NAMALWA (cell line): ENCODE measurements at regions not wholly inside any gene's neighbourhood (a gene's known extent, or its start where the extent isn't known, plus 50 kb on each side); places are given as distances from the start of the nearest gene placed in this dataset.
"Not testable (repeated sequence)": the region's sequence is repeated elsewhere in the genome, so short reads cannot be mapped to it uniquely, and the experiment has no call there.

ENCODE experiments used
- DNase-seq: peaks from one replicate; pipeline ENCODE4 v3.0.0-alpha.2; 2015; ENCODE audit warnings: low spot score

DNA sequence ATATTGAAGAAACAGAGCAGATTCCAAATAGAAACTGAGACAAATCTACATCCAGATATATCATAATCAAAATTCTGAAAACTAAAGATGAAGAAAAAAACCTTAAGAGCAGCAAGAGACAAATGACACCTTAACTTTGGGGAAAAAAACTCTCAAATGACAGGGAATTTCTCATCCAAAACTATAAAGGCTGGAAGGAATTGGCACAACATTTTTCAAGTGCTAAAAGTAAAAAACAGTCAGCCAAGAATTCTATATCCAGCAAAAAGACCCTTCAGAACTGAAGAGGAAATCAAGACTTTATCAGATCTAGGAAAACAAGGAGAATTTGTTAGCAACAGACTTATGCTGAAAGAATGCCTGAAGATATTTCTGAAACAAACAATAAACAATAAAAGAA lies 90.3 kb upstream of the RASSF8 start:
- DNase-seq: no peak

DNA sequence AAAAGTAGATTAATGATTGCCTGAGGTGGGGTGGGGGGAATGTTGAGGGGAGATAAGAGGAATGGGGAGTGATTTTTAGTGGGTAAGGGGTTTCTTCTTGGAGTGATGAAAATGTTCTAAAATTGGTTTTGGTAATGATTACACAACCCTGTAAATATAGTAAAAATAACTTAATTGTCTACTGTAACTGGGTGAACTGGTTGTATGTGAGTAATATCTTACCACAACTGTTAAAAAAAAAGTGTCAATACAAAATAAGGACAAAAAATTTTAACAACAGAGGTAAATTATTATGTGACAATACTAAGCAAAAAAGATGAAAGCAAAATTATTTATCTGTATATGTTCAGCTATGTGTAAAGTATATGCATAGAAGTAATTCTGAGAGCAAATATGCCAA lies 86.3 kb upstream of the RASSF8 start:
- no peak for DNase-seq

DNA sequence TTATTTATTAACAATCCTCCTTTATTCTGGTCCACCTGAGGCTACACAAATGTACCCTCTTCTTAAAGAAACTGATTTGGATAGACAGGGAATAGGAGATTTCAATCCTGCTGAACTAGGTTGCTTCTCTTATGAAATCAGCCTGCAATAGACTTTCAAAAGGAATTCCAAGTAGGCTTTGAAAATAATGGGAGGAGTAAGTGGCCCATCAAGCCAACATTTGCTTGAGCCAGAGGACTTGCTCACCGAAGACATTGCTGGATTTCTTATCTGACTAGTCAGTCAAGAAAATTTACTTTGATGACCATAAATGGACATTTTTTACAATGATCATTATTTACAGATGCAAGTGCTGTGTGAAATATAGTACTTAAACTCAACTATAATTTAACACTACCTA lies 82.8 kb upstream of the RASSF8 start:
- no peak for DNase-seq

DNA sequence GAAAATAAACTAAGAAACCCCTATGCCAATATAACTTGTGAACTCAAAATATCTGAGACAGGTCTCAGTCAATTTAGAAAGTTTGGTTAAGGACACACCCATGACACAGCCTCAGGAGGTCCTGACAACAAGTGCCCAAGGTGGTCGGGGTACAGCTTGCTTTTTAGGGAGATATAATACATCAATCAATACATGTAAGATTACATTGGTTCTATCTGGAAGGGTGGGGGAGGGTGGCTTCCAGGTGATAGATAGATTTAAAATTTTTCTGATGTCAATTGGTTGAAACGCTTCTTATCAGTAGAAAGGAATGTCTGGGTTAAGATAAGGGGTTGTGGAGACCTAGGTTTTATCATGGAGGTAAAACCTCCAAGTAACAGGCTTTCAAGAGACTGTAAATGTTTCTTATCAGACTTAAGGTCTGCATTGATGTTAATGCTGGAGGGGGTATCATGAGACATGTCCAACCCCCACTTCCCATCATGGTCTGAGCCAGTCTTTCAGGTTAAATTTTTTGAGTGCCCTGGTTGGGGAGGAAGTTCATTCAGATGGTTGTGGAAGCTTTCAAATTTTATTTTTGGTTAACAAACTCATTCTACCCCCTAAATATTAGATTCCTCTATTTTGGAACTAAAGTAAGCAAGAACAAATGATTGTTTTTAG lies 82.0 kb upstream of the RASSF8 start:
- no peak for DNase-seq

DNA sequence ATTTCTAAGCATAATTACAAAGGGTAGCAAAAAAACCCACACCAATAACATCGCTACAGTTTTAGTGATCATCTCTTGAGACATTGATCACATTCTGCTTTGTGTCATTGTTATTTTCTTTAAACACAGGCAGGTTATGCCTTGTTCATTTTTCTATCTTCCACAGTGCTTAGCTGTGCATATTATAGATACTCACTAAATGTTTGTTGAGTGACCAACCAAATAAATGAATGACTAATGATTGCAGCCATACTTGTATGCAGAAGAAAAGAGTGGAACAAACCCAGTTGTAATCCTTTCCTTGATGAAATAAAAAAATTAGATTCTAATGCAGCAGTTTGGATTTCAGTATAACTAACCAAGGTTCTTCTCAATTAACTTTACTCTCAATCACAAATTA lies 81.0 kb upstream of the RASSF8 start:
- DNase-seq: no peak

DNA sequence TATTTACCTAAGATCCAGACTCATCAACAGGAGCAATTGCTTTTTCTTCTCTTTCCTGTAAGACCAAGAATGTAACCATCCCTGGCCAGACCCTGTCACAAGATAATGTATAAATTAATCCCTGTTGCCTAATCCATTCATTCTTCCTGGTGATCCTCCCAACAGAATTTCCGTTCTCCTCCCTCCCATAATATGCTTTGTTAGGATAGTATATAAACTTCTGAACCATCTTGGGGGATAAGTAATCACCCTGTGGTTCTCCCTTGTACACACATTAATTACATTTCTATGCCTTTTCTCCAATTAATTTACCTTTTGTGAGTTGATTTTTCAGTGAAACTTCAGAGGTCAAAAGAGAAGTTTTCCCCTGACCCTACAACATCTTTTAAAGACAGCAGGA lies 76.2 kb upstream of the RASSF8 start:
- DNase-seq: no peak

DNA sequence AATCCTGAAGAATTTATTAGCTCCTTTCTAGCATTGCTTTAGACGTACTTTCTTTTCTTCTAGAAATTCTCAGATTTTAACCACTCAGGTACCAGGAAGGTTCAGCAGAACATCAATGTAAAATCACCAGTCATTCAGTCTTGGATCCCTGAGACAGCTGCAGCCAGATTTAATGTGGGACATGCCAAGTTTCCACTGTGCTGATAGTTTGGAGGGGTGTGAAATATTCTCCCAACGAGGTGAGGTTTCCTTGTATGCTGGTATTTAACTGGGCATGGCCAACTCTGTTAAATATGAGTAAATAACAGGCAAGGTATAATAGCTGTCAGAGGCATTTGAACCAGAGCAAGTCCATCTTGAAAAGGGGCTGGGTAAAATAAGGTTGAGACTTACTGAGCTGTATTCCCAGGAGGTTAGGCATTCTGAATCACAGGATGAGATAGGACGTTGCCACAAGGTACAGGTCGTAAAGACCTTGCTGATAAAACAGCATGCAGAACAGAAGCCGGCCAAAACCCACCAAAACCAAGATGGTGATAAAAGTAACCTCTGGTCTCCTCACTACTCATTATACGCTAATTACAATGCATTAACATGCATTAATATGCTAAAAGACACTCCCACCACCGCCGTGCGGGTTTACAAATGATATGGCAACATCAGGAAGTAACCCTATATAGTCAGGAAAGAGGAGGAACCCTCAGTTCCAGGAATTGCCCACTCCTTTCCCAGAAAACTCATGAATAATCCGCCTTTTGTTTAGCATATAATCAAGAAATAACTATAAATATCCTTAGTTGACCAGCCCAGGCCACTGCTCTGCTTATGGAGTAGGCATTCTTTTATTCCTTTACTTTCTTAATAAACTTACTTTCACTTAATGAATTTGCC lies 75.2 kb upstream of the RASSF8 start:
- DNase-seq: no peak

DNA sequence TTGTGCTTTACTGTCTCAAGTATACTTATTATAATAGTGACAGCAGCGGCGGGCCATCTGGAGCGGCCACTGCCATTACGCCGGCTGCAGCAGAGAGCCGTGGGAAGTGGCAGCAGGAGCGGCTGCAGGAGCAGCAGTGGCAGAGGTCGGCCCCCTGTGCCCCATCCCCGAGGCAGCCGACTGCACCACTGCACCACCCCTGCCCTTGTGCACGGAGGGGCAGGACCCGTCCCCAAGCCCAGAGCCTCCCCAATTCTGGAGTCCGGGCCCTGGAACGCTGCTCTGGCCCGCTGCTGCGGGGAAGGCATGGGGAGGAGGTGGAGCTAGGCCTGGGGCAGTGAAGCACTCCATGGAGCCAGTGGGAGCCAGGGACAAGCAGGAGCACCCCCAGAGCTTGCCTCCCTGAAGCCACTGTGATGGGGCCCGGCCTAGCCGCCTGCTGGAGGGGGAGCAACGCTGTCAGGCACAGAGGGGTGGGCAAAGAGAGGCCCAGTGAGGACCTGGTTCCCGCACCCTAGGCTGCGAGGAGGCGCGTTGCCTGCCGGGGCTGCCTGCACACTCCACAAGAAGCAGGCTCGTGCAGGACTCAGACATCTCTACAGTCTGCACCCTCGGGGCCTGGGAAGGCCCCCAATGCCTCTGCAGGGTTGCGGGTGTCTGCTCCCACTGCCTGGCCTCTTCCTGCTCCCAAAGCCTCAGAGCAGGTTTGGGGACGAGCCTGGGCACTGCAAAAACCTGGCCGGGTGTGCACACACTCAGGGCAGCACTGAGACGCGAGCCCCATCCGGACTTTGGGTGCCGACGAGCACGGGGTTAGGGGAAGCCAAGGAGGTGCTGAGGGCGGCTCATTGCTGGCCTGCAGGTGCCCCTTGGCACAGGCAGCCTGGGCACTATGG lies 74.2 kb upstream of the RASSF8 start:
- no peak for DNase-seq

DNA sequence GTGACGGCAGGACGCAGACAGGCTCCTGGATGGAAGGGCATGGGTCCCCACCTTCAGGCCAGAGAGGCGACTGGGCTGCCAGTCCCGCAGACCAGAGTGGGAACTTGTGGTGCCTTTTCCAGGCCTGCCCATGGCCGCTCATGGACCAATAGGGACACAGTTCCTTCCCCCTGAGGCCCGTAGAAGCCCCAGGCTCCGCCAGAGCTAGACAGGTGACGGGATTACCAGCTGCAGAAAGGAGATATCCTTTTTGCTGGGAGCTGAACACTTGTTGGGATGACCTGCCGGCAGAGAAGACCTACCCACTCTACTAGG lies 73.6 kb upstream of the RASSF8 start:
- DNase-seq: no peak

DNA sequence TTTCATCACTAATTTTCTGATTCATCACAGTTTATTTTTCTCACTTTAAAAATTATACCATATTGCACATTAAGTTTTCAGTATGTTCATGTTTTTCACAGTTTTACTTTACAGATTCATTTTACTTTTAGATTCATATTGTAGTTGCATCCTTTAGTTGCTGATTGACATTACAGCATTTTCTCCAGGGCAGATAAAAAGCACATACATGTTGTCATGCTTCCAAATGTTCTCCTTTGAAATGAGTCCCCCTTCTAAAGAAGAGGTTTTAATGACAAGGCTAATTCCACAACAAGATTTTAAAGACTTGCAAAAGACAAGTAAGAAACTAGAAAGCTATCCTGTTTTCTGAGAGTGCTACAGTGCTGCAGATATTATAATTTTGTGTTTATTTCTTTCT lies 72.1 kb upstream of the RASSF8 start:
- DNase-seq: no peak

DNA sequence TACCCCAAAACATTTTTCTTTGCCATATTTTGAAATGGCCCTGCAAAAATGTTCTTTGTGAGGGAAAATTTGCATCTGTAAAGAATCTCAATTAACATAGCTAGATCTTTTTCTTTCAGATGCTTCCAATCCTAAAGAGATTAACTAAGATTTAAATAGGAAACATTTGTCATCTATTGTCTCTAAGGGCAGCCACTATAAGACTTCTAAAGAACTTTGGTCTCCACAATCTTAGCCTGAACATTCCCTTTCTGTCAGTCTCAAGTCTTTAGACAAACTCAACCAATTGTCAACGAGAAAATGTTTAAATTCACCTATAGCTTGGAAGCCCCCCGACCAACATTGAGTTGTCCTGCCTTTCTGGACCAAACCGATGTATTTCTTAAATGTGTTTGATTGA lies 71.1 kb upstream of the RASSF8 start:
- DNase-seq: no peak

DNA sequence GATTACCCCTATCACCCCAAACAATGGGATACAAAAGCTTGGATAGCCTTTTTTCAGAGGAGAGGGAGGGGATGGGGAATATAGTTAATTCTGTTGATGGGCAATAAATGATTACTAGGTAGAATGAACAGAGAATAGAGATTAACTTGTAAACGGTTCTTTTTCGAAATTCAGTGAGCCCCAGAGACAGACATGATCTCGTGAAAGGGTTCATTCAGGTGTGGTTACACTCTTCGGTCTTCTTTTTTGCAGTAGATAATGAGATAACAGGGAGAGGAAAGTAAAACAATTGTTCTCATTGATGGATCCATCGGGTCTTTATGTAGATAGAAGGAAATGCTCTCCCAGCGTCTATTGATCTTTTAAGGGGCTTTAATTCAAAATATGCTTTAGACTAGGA lies 69.3 kb upstream of the RASSF8 start:
- DNase-seq: no peak

DNA sequence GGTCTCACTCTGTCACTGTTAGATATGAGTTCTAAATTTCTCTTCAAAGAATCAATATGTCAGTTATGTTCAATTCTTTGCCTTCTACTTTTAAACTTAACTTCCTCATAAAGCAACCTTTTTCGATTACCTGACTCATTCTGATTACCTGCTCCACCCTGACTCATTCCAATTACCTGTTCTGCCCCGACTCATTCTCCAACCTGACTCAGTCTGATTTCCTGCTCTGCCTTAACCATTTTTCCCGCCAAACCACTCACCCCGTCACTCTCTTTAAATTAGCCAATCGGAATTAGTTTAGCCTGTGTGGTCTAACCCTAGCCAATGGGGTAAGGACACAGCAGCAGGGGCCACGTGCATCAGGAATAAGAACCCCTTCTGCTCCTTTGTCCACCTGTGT lies 67.4 kb upstream of the RASSF8 start:
- DNase-seq: not testable (repeated sequence)

DNA sequence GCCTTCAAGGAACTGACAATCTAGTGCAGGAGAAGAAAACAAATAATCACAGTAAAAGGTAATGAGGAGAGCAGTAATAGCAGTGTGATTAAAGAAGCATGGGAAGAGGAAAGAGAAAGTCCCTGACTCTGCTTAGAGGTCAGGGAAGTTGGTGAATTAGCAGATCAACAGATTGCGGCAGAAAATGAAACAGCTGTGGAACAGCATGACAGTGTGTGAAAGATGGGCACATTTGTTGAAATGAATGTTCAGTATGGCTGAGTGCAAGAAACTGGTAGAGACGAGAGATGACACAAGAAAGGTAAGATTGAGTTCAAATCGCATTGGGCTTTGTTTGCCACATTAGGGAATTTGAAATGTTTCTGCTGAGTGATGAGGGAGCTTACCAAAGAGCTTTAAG lies 63.7 kb upstream of the RASSF8 start:
- no peak for DNase-seq

DNA sequence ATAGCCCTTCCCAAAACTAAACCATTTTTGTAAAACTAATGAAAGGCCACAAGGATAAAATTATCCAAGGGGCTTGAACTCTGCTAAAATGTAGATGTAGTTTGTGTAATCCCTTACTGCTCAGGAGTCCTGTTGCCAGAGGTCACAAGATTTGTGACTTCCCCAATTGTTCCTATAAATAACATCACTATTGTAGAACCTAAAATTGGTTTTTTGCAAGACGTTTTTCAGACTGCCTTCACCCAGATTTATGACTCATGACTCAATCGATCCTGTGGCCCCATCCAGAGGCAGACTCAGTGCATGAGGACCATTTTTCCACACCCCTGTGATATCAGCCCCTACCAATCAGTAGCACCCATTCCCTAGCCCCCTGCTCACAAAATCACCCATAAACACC lies 61.5 kb upstream of the RASSF8 start:
- DNase-seq: no peak

DNA sequence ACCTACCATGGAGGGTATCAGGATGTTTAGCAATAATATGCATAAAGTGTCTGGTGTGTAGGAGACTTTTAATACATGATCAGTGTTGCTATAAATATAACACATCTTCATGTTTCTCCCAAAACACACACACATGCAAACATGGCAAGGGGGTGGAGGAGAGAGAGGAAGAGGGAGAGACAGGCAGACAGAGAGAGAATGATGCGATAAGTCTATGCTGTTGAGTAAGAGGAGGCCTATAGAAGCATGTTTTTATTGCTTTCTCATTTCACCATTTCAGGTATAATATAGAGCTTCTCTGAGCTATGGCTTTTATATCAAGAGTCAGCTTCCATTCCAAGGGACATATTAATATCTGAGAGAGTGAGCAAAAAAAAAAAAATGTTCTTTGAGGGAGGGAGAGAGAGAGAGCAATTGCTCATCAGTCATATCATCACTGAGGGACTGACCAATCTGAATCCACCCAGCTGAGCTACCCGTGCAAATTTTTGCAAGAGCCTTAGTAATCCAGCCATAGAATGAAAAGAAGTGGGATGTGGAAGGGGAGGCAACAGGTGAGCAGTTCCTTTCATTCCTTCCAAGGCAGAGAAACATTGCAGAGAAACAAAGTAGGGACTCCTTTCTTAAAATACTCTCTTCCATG lies 54.8 kb upstream of the RASSF8 start:
- DNase-seq: no peak

DNA sequence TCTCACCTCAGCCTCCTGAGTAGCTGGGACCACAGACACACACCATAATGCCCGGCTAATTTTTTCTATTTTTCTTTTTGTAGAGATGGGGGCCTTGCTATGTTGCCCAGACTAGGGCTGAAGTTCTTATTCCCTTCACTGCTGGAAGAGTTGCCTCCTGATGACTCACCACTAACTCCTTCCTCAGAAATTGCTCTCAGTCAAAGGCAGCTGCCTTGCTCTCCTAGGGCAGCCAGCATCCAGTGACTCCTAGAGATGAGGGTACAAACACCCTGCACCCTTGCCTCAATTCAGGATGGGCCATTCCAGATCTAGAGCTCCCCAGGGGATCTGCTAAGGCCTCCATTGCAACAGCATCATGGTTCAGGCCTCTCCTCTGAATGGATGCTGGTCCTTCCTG lies 54.0 kb upstream of the RASSF8 start:
- no peak for DNase-seq

DNA sequence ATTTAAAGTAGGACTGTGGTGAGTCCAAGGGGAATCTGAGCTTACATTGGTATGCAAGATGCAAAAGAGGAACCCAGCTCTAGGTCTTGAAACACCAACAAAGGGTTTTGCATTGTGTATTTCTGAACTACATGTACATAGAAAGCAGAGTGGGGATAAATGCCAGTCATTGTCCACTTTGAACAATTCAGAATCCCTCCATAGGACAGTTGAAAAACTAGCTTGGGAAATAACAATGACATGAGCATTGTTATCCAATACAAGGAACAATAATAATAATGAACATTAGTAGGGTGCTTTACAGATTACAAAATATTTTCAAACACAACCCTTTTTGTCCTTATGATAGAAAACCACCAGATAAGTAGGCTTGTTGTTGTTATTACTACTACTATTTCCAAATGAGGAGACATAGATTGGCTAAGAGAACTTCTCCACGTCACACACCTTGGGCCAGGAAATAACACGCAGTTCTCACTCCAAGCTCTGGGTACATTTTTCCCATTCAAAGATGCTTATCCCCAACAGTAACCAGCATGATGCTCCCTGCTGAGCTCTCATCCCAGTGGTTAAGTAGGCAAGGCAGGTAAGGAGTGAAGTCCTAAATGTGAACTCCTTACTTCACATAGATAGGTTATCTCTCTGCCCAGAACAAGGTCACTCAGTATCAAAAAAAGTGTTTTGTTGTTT lies 51.7 kb upstream of the RASSF8 start:
- DNase-seq: no peak
